OCI-LY7 (cell line): ENCODE measurements at regions not wholly inside any gene's neighbourhood (a gene's known extent, or its start where the extent isn't known, plus 50 kb on each side); places are given as distances from the start of the nearest gene placed in this dataset.

ENCODE experiments used
- BruUV-seq: library from RNA; stranded (reverse); fragments of 400-500 nt; replicated peaks from 2 replicates; lab custom pipeline; 2021; lab: Mats Ljungman, UMichigan
- CTCF ChIA-PET: fragments of 300-600 bp; sonication (Branson Sonifier 250); formaldehyde crosslinking; loops from one replicate; lab custom pipeline; 2022; ENCODE audit warnings: antibody characterized with exemption; ENCODE audit not compliant: unreplicated experiment; lab: Charles Lee
- POLR2A ChIA-PET: fragments of 300-600 bp; sonication (Branson Sonifier 250); formaldehyde crosslinking; loops from one replicate; lab custom pipeline; 2022; ENCODE audit warnings: antibody characterized with exemption; lab: Charles Lee
- DNase-seq: peaks from one replicate; pipeline ENCODE4 v3.0.0-alpha.2; 2015; ENCODE audit warnings: low spot score
- H2AFZ ChIP-seq: fragments of 200-600 bp; sonication (generic), shearing (Covaris generic); 2 replicates; pipeline ENCODE4 v1.6.1; 2014; ENCODE audit warnings: mild to moderate bottlenecking, antibody characterized with exemption, low read length, moderate library complexity
- H3K27ac ChIP-seq: fragments of 200-600 bp; sonication (generic); 2 replicates; pipeline ENCODE4 v1.5.1; 2014; ENCODE audit warnings: mixed run types, low read depth, mild to moderate bottlenecking, moderate library complexity, low read length, inconsistent platforms; ENCODE audit not compliant: poor library complexity, severe bottlenecking
- H3K36me3 ChIP-seq: fragments of 200-600 bp; sonication (generic); 2 replicates; pipeline ENCODE4 v1.6.1; 2014; ENCODE audit warnings: mild to moderate bottlenecking, antibody characterized with exemption, low read length, moderate library complexity, mixed read lengths; ENCODE audit not compliant: insufficient read depth
- H3K4me1 ChIP-seq: fragments of 200-600 bp; sonication (generic); 2 replicates; pipeline ENCODE4 v1.5.1; 2014; ENCODE audit warnings: mild to moderate bottlenecking, low read length; ENCODE audit not compliant: insufficient read depth, poor library complexity, severe bottlenecking
- H3K4me2 ChIP-seq: fragments of 200-600 bp; sonication (generic); 2 replicates; pipeline ENCODE4 v1.6.1; 2014; ENCODE audit warnings: mild to moderate bottlenecking, low read length
- H3K4me3 ChIP-seq: fragments of 200-600 bp; sonication (generic); 2 replicates; pipeline ENCODE4 v1.5.1; 2014; ENCODE audit warnings: mild to moderate bottlenecking, low read depth, low read length; ENCODE audit not compliant: poor library complexity, severe bottlenecking
- H3K79me2 ChIP-seq: fragments of 200-600 bp; sonication (generic); 2 replicates; pipeline ENCODE4 v1.6.1; 2016; ENCODE audit warnings: low read depth, mild to moderate bottlenecking, low read length, moderate library complexity, mixed read lengths; ENCODE audit not compliant: insufficient read depth
- H3K9me2 ChIP-seq: fragments of 200-600 bp; sonication (generic); 2 replicates; pipeline ENCODE4 v1.6.1; 2016; ENCODE audit warnings: mild to moderate bottlenecking, low read length, mixed read lengths; ENCODE audit not compliant: insufficient read depth
- H3K9me3 ChIP-seq: fragments of 200-600 bp; sonication (generic); 2 replicates; pipeline ENCODE4 v1.6.1; 2014; ENCODE audit warnings: mild to moderate bottlenecking, mixed run types, low read length, mixed read lengths
- H4K20me1 ChIP-seq: fragments of 200-600 bp; sonication (generic); 2 replicates; pipeline ENCODE4 v1.6.1; 2014; ENCODE audit warnings: mild to moderate bottlenecking, antibody characterized with exemption, low read length, moderate library complexity, mixed read lengths; ENCODE audit not compliant: insufficient read depth
- CTCF ChIP-seq: fragments of 200-600 bp; sonication (generic); conservative IDR thresholded peaks from 2 replicates; pipeline ENCODE4 v1.5.1; 2014; ENCODE audit warnings: mild to moderate bottlenecking, antibody characterized with exemption, low read length, moderate library complexity, mixed read lengths
- EZH2phosphoT487 ChIP-seq: fragments of 200-600 bp; sonication (generic); IDR thresholded peaks from 2 replicates; pipeline ENCODE4 v1.6.1; 2018; ENCODE audit warnings: low read depth, borderline replicate concordance, mild to moderate bottlenecking, mixed run types, antibody characterized with exemption, low read length, moderate library complexity, mixed read lengths
- intact Hi-C: fragments of 100-400 bp; cut with micrococcal nuclease; formaldehyde crosslinking; loops from one replicate; pipeline ENCODE4 v1.10.0; 2022; ENCODE audit not compliant: unreplicated experiment

- CTCF ChIA-PET: no interaction called here
- Histone ChIP-seq H3K79me2 (no peaks in the 10 kb centered on the region), H3K4me3 (no peak overlapping the region), H3K4me1 (no peaks in the 10 kb centered on the region), H3K4me2 (no peak overlapping the region), H3K36me3 (no peaks in the 10 kb centered on the region), H3K9me2 (no peaks in the 10 kb centered on the region), H2AFZ (no peak overlapping the region), H3K27ac (no peak overlapping the region), H3K9me3 (no peaks in the 10 kb centered on the region), H4K20me1 (no peaks in the 10 kb centered on the region)
- no peak for TF ChIP-seq EZH2phosphoT487
- no peak for TF ChIP-seq CTCF
- intact Hi-C loops: no loop called here
- BruUV-seq: no TSS peak
- no peak for DNase-seq
- POLR2A ChIA-PET: no interaction called here
Measured at GRCh38 chr7:31171984-31172383, 119.9 kb downstream of the ADCYAP1R1 start.

GRCh38 chr7:31171216-31171785, 119.2 kb downstream of the ADCYAP1R1 start:
- no peaks in the 10 kb centered on the region for H3K79me2 ChIP-seq
- CTCF ChIA-PET: no interaction called here

More at GRCh38 chr7:31171216-31171785, 119.2 kb downstream of the ADCYAP1R1 start:
- Histone ChIP-seq H3K4me3 (no peak overlapping the region), H2AFZ (no peak overlapping the region), H3K36me3 (no peaks in the 10 kb centered on the region), H3K9me3 (no peaks in the 10 kb centered on the region), H3K4me2 (no peak overlapping the region), H3K4me1 (no peaks in the 10 kb centered on the region), H3K9me2 (no peaks in the 10 kb centered on the region), H3K27ac (no peak overlapping the region), H4K20me1 (no peaks in the 10 kb centered on the region)
- no TSS peak for BruUV-seq
- TF ChIP-seq EZH2phosphoT487 (no peak), CTCF (no peak)
- intact Hi-C loops: no loop called here
- no peak for DNase-seq
- POLR2A ChIA-PET: no interaction called here
